Cardiac muscle cell (in vitro differentiated cells and primary cell): ENCODE measurements at regions not wholly inside any gene's neighbourhood (a gene's known extent, or its start where the extent isn't known, plus 50 kb on each side); places are given as distances from the start of the nearest gene placed in this dataset.

Source experiments
- DNase-seq, 2 donors: peaks; one replicate each; pipeline versions ENCODE4 v3.0.0 to v3.0.0-alpha.2; 2010 to 2017; ENCODE audit warnings: low read depth in 1 of 2, low spot score in 1 of 2
- H3K27ac ChIP-seq: fragments of 200-600 bp; sonication (generic); 2 replicates; pipeline ENCODE4 v1.5.1; 2016
- H3K27me3 ChIP-seq: fragments of 200-600 bp; sonication (generic); 2 replicates; pipeline ENCODE4 v1.6.0; 2016; ENCODE audit warnings: control low read depth
- H3K36me3 ChIP-seq: fragments of 200-600 bp; sonication (generic); 2 replicates; pipeline ENCODE4 v1.5.1; 2016; ENCODE audit warnings: control low read depth
- H3K4me1 ChIP-seq: fragments of 200-600 bp; sonication (generic); 2 replicates; pipeline ENCODE4 v1.8.1; 2017; ENCODE audit warnings: low read depth, mild to moderate bottlenecking, mixed run types
- H3K4me3 ChIP-seq: fragments of 200-600 bp; sonication (generic); 2 replicates; pipeline ENCODE4 v1.5.1; 2016; ENCODE audit warnings: mild to moderate bottlenecking
- H3K9me3 ChIP-seq: fragments of 200-600 bp; sonication (generic); 2 replicates; pipeline ENCODE4 v1.5.1; 2017; ENCODE audit warnings: low read depth, mild to moderate bottlenecking, control low read depth
- CTCF ChIP-seq: IDR thresholded peaks from 2 replicates; pipeline ENCODE4 v1.5.1; 2012; ENCODE audit warnings: low read depth, mild to moderate bottlenecking, low read length

GRCh38 chr5:116785106-116785505, 210.5 kb upstream of the SEMA6A start:
- H3K27ac ChIP-seq, result no peak overlapping the region
- no peak overlapping the region for H3K4me3 ChIP-seq
- no peaks in the 10 kb centered on the region for H3K4me1 ChIP-seq
- no peaks in the 10 kb centered on the region for H3K9me3 ChIP-seq
- no peaks in the 10 kb centered on the region for H3K27me3 ChIP-seq
- TF ChIP-seq CTCF, result no peak
- no peak for DNase-seq
- H3K36me3 ChIP-seq, result no peaks in the 10 kb centered on the region

GRCh38 chr5:116779846-116780245, 205.2 kb upstream of the SEMA6A start:
- Histone ChIP-seq H3K4me3 (no peak overlapping the region), H3K4me1 (no peaks in the 10 kb centered on the region)

GRCh38 chr5:116778651-116779280, 204.1 kb upstream of the SEMA6A start:
- H3K36me3 ChIP-seq, result no peaks in the 10 kb centered on the region
- peaks cover 7% of the 10 kb centered on the region for H3K4me1 ChIP-seq
- H3K9me3 ChIP-seq, result no peaks in the 10 kb centered on the region
- no peak overlapping the region for H3K4me3 ChIP-seq
- no peak for TF ChIP-seq CTCF
- H3K27ac ChIP-seq, result no peak overlapping the region
- H3K27me3 ChIP-seq, result no peaks in the 10 kb centered on the region
- DNase-seq, result no peak

More at GRCh38 chr5:116779846-116780245, 205.2 kb upstream of the SEMA6A start:
- DNase-seq, result no peak
- Histone ChIP-seq H3K36me3 (no peaks in the 10 kb centered on the region), H3K27ac (no peak overlapping the region), H3K9me3 (no peaks in the 10 kb centered on the region), H3K27me3 (no peaks in the 10 kb centered on the region)
- no peak for TF ChIP-seq CTCF

- TF ChIP-seq CTCF, result no peak
- Histone ChIP-seq H3K4me3 (no peak overlapping the region), H3K27ac (no peak overlapping the region), H3K27me3 (no peaks in the 10 kb centered on the region), H3K4me1 (peaks cover 10% of the 10 kb centered on the region), H3K9me3 (no peaks in the 10 kb centered on the region), H3K36me3 (no peaks in the 10 kb centered on the region)
- peak in 1 of 2 donors; percentile 38 for DNase-seq
Measured at GRCh38 chr5:116778032-116778431, 203.4 kb upstream of the SEMA6A start.

GRCh38 chr5:116773926-116774325, 199.3 kb upstream of the SEMA6A start:
- Histone ChIP-seq H3K4me3 (no peak overlapping the region), H3K27ac (no peak overlapping the region), H3K9me3 (no peaks in the 10 kb centered on the region), H3K4me1 (peaks cover 14% of the 10 kb centered on the region), H3K36me3 (no peaks in the 10 kb centered on the region), H3K27me3 (no peaks in the 10 kb centered on the region)
- DNase-seq, result no peak
- TF ChIP-seq CTCF, result no peak
